NCI-H748 treated with DMSO at 0.1 percent for 48 hours (cell line): ENCODE measurements at regions not wholly inside any gene's neighbourhood (a gene's known extent, or its start where the extent isn't known, plus 50 kb on each side); places are given as distances from the start of the nearest gene placed in this dataset.
"Not testable (repeated sequence)": the region's sequence is repeated elsewhere in the genome, so short reads cannot be mapped to it uniquely, and the experiment has no call there.

ENCODE experiments used
- DNase-seq: peaks from one replicate; lab custom pipeline; 2025; lab: John Stamatoyannopoulos, UW

GRCh38 chr20:52008874-52009273, 182.7 kb downstream of the ZFP64 start:
- DNase-seq, result no peak

GRCh38 chr20:52004715-52005114, 186.9 kb downstream of the ZFP64 start:
- DNase-seq, result no peak

- peak; percentile 18 for DNase-seq
Observed at GRCh38 chr20:52004018-52004417, 187.6 kb downstream of the ZFP64 start.

- peak; percentile 19 for DNase-seq
Observed at GRCh38 chr20:52003415-52003814, 188.2 kb downstream of the ZFP64 start.

- DNase-seq, result no peak
Observed at GRCh38 chr20:52001999-52002666, 189.4 kb downstream of the ZFP64 start.

- not testable (repeated sequence) for DNase-seq
Observed at GRCh38 chr20:51997281-51997936, 194.2 kb downstream of the ZFP64 start.

GRCh38 chr20:51995551-51995951, 193.2 kb upstream of the SALL4 start:
- DNase-seq, result no peak

- no peak for DNase-seq
Observed at GRCh38 chr20:51994751-51995417, 192.6 kb upstream of the SALL4 start.

- no peak for DNase-seq
Observed at GRCh38 chr20:51987812-51988211, 185.5 kb upstream of the SALL4 start.

- DNase-seq, result no peak
Observed at GRCh38 chr20:51985013-51985415, 182.7 kb upstream of the SALL4 start.

GRCh38 chr20:51980277-51980676, 178.0 kb upstream of the SALL4 start:
- DNase-seq, result no peak

- DNase-seq, result no peak
Observed at GRCh38 chr20:51979226-51979625, 176.9 kb upstream of the SALL4 start.

GRCh38 chr20:51978070-51978501, 175.8 kb upstream of the SALL4 start:
- DNase-seq, result no peak

GRCh38 chr20:51972056-51972455, 169.7 kb upstream of the SALL4 start:
- DNase-seq, result no peak

GRCh38 chr20:51970858-51971257, 168.5 kb upstream of the SALL4 start:
- DNase-seq, result no peak

- no peak for DNase-seq
Observed at GRCh38 chr20:51969191-51969590, 166.9 kb upstream of the SALL4 start.

- DNase-seq, result no peak
Observed at GRCh38 chr20:51968151-51968550, 165.8 kb upstream of the SALL4 start.

GRCh38 chr20:51966296-51966971, 164.1 kb upstream of the SALL4 start:
- peak; percentile 9 for DNase-seq

GRCh38 chr20:51961964-51962761, 159.8 kb upstream of the SALL4 start:
- peak; percentile 6 for DNase-seq

GRCh38 chr20:51960047-51960675, 157.8 kb upstream of the SALL4 start:
- DNase-seq, result no peak

GRCh38 chr20:51959066-51959542, 156.8 kb upstream of the SALL4 start:
- DNase-seq, result no peak
